BLaER1 treated with 17β-estradiol and CSF1 and Interleukin-3, amounts not matched to agents 10 nM and 100 nM (cell line): ENCODE measurements at regions not wholly inside any gene's neighbourhood (a gene's known extent, or its start where the extent isn't known, plus 50 kb on each side); places are given as distances from the start of the nearest gene placed in this dataset.

Experiments
- H3K27ac ChIP-seq, 11 experiments: shearing (Covaris generic); formaldehyde crosslinking; 2 replicates each; pipeline ENCODE4 v1.8.1; 2022
- H3K27me3 ChIP-seq, 11 experiments: shearing (Covaris generic); formaldehyde crosslinking; 2 replicates each; pipeline ENCODE4 v1.8.1; 2022
- H3K36me3 ChIP-seq, 11 experiments: shearing (Covaris generic); formaldehyde crosslinking; 2 replicates each; pipeline ENCODE4 v1.8.1; 2022
- H3K4me1 ChIP-seq, 10 experiments: shearing (Covaris generic); formaldehyde crosslinking; 2 replicates each; pipeline ENCODE4 v1.8.1; 2022
- H3K4me2 ChIP-seq, 11 experiments: shearing (Covaris generic); formaldehyde crosslinking; 2 replicates each; pipeline ENCODE4 v1.8.1; 2022
- H3K4me3 ChIP-seq, 10 experiments: shearing (Covaris generic); formaldehyde crosslinking; 2 replicates each; pipeline ENCODE4 v1.8.1; 2022
- H3K9ac ChIP-seq, 11 experiments: shearing (Covaris generic); formaldehyde crosslinking; 2 replicates each; pipeline ENCODE4 v1.8.1; 2022
- H3K9me3 ChIP-seq, 11 experiments: shearing (Covaris generic); formaldehyde crosslinking; replicated peaks in 1 of 11; 2 replicates each; pipeline ENCODE4 v1.8.1; 2022
- H4K20me1 ChIP-seq, 11 experiments: shearing (Covaris generic); formaldehyde crosslinking; 2 replicates each; pipeline ENCODE4 v1.8.1; 2022
- Cebpa-rat ChIP-seq, 11 experiments: shearing (Covaris generic); IDR thresholded peaks; 2 replicates each; pipeline ENCODE4 v1.8.1; 2022

- no peak for TF ChIP-seq Cebpa-rat (IDR thresholded peaks at IDR 0.05)
- Histone ChIP-seq H3K4me3 (no peak overlapping the region), H3K36me3 (no peaks in the 10 kb centered on the region), H3K4me2 (no peak overlapping the region), H3K9me3 (no peaks in the 10 kb centered on the region), H3K27me3 (no peaks in the 10 kb centered on the region), H4K20me1 (peaks cover 0 to 17% (median 0%) of the 10 kb centered on the region in 11 experiments; a peak in 3 of 22 replicates), H3K4me1 (peaks cover 0 to 11% (median 4%) of the 10 kb centered on the region in 10 experiments; a peak in 9 of 20 replicates), H3K27ac (no peak overlapping the region), H3K9ac (no peak overlapping the region)
These were observed 79.7 kb downstream of the BUD13 start for GRCh38 chr11:116693102-116693570.

DNA sequence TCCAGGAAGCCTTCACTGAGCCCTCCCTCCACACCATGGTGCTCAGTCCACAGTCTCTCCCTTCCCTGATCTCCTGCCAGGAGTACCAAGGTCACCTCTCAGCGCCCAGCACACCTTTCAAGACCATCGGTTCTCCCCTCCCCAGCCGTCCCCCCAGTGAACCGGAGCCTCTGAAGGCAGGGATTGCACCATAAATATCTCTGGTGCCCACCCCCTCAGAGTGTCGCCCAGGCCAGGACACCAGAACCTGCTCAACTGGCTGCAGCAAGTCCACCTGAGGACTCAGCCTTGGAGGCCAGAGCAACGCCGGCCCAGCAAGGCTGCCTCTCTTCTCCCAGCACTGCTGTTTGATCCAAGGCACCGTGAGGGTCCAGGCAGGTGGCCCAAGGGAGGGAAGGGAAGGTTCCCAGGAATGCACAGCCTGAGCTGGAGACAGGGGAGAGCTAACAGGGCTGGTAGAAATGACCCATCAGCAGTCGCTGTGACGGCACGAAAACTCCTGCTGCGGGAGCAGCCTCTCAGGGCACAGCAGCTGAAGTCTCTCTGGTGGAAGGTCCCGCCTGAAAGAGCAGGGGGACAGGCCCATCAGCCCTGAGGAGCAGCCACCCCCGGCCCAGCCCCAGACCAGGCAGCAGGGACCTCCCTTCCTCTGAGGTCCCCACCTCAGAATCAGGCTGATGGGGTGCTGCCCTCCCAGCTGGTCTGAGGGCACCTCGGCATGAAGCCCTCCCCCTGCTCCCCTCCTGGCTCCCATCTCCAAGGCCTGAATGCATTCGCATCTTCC, 80.3 kb downstream of the BUD13 start:
- H3K27me3 ChIP-seq: no peaks in the 10 kb centered on the region
- H3K4me3 ChIP-seq: no peak overlapping the region
- no peaks in the 10 kb centered on the region for H3K9me3 ChIP-seq
- no peaks in the 10 kb centered on the region for H3K36me3 ChIP-seq
- H3K27ac ChIP-seq: no peak overlapping the region
- no peak overlapping the region for H3K4me2 ChIP-seq
- H3K4me1 ChIP-seq: peaks cover 0 to 11% (median 4%) of the 10 kb centered on the region in 10 experiments; a peak in 9 of 20 replicates
- H3K9ac ChIP-seq: no peak overlapping the region
- no peak for TF ChIP-seq Cebpa-rat (IDR thresholded peaks at IDR 0.05)
- H4K20me1 ChIP-seq: peaks cover 0 to 17% (median 0%) of the 10 kb centered on the region in 11 experiments; a peak in 3 of 22 replicates

- no peak overlapping the region for H3K4me2 ChIP-seq
- peaks cover 0 to 9% (median 4%) of the 10 kb centered on the region in 10 experiments; a peak in 9 of 20 replicates for H3K4me1 ChIP-seq
- H3K9ac ChIP-seq: no peak overlapping the region
- no peak overlapping the region for H3K4me3 ChIP-seq
- H3K27me3 ChIP-seq: no peaks in the 10 kb centered on the region
- peaks cover 0 to 17% (median 0%) of the 10 kb centered on the region in 11 experiments; a peak in 3 of 22 replicates for H4K20me1 ChIP-seq
- H3K27ac ChIP-seq: no peak overlapping the region
- no peak for TF ChIP-seq Cebpa-rat (IDR thresholded peaks at IDR 0.05)
- no peaks in the 10 kb centered on the region for H3K36me3 ChIP-seq
- no peaks in the 10 kb centered on the region for H3K9me3 ChIP-seq
These were observed 81.0 kb downstream of the BUD13 start for GRCh38 chr11:116691771-116692177.

GRCh38 chr11:116690611-116691010, 82.2 kb downstream of the BUD13 start:
- no peak overlapping the region for H3K4me2 ChIP-seq
- H4K20me1 ChIP-seq: peaks cover 0 to 17% (median 0%) of the 10 kb centered on the region in 11 experiments; a peak in 3 of 22 replicates
- H3K9ac ChIP-seq: no peak overlapping the region
- H3K4me3 ChIP-seq: no peak overlapping the region
- TF ChIP-seq Cebpa-rat (IDR thresholded peaks at IDR 0.05): no peak
- no peak overlapping the region for H3K27ac ChIP-seq
- H3K27me3 ChIP-seq: no peaks in the 10 kb centered on the region
- no peaks in the 10 kb centered on the region for H3K36me3 ChIP-seq
- no peaks in the 10 kb centered on the region for H3K9me3 ChIP-seq
- H3K4me1 ChIP-seq: no peaks in the 10 kb centered on the region

GRCh38 chr11:116689413-116690127, 83.2 kb downstream of the BUD13 start:
- Histone ChIP-seq H3K4me3 (no peak overlapping the region), H3K9ac (no peak overlapping the region), H3K9me3 (no peaks in the 10 kb centered on the region), H3K27me3 (no peaks in the 10 kb centered on the region), H3K4me1 (no peaks in the 10 kb centered on the region), H3K4me2 (no peak overlapping the region), H3K36me3 (no peaks in the 10 kb centered on the region), H4K20me1 (peaks cover 0 to 17% (median 0%) of the 10 kb centered on the region in 11 experiments; a peak in 2 of 22 replicates), H3K27ac (no peak overlapping the region)
- no peak for TF ChIP-seq Cebpa-rat (IDR thresholded peaks at IDR 0.05)

- Histone ChIP-seq H3K9ac (no peak overlapping the region), H3K9me3 (peaks cover 2 to 7% (median 6%) of the 10 kb centered on the region in 11 experiments; a peak in 11 of 22 replicates), H3K27ac (no peak overlapping the region), H3K4me3 (no peak overlapping the region), H4K20me1 (peaks cover 0 to 14% (median 0%) of the 10 kb centered on the region in 11 experiments; a peak in 2 of 22 replicates), H3K4me1 (no peaks in the 10 kb centered on the region), H3K36me3 (no peaks in the 10 kb centered on the region), H3K4me2 (no peak overlapping the region), H3K27me3 (no peaks in the 10 kb centered on the region)
- no peak for TF ChIP-seq Cebpa-rat (IDR thresholded peaks at IDR 0.05)
These were observed 84.6 kb downstream of the BUD13 start for GRCh38 chr11:116688202-116688540.

DNA sequence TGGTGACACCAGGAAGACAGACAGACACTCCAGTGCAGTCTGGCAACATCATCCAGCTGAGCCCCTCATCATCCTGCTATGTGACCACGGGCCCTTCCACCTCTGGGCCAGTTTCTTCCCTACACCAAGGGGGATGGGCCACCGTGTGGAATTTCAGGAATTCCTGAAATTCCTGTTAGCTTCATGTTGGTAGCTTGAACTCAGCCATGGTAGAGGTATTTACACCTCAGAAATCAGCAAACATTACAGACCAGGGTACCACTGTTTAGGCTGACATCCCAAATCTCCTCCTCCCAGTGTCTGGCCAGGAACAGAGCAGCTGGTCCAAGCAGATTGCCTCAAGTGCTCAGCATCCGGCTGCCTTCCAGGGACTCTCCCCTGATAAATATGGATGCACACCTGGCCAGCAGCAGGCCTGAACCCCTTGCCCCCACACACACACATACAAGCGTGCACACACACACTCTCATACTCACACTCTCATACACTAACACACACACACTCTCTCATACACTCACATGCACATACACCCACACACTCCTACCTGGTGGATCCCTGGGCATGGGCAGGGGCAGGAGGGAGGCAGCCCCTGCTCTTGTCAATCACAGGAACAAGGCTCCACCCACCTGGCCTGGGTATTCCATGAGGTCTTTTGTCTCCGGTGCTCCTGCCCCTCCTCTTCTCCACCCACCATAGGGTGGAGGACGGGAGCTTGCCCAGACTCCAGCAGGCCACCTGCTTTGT, 85.2 kb downstream of the BUD13 start:
- Histone ChIP-seq H3K9ac (no peak overlapping the region), H3K36me3 (no peaks in the 10 kb centered on the region), H3K4me1 (no peaks in the 10 kb centered on the region), H4K20me1 (peaks cover 0 to 8% (median 0%) of the 10 kb centered on the region in 11 experiments; a peak in 1 of 22 replicates), H3K27me3 (no peaks in the 10 kb centered on the region), H3K9me3 (peaks cover 4 to 13% (median 9%) of the 10 kb centered on the region in 11 experiments; a peak in 12 of 22 replicates), H3K4me2 (no peak overlapping the region), H3K27ac (no peak overlapping the region), H3K4me3 (no peak overlapping the region)
- no peak for TF ChIP-seq Cebpa-rat (IDR thresholded peaks at IDR 0.05)

DNA sequence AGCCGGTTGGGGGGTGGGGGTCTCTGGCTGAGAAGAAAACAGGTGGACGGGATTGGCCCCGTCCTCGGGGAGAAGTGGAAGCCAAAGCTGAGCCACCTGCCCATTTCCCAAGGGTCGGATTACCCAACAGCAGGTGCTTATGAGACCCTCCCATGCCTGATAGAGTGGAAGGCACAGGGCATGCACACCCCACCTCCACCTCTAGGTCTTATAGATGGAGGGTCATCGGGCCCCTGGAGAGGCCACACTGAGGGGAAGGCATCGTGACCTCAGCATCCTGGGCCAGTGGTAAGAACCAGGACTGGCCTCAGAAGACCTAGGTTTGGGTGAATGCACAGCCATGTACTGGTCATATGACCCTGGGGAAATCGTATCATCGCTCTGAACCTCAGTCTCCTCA, 85.9 kb downstream of the BUD13 start:
- Histone ChIP-seq H3K4me3 (no peak overlapping the region), H3K4me2 (no peak overlapping the region)

GRCh38 chr11:116683982-116684381, 88.8 kb downstream of the BUD13 start:
- Histone ChIP-seq H3K9ac (no peak overlapping the region), H3K9me3 (peaks cover 4 to 15% (median 10%) of the 10 kb centered on the region in 11 experiments; a peak in 12 of 22 replicates), H4K20me1 (no peaks in the 10 kb centered on the region), H3K4me3 (no peak overlapping the region), H3K27me3 (no peaks in the 10 kb centered on the region), H3K27ac (no peak overlapping the region), H3K4me2 (no peak overlapping the region), H3K4me1 (no peaks in the 10 kb centered on the region), H3K36me3 (no peaks in the 10 kb centered on the region)
- TF ChIP-seq Cebpa-rat (IDR thresholded peaks at IDR 0.05): no peak

More for the DNA sequence above, 85.9 kb downstream of the BUD13 start:
- no peaks in the 10 kb centered on the region for H3K27me3 ChIP-seq
- TF ChIP-seq Cebpa-rat (IDR thresholded peaks at IDR 0.05): no peak
- no peaks in the 10 kb centered on the region for H3K36me3 ChIP-seq
- H3K9me3 ChIP-seq: peaks cover 4 to 14% (median 9%) of the 10 kb centered on the region in 11 experiments; a peak in 12 of 22 replicates
- H3K9ac ChIP-seq: no peak overlapping the region
- H3K27ac ChIP-seq: no peak overlapping the region
- no peaks in the 10 kb centered on the region for H3K4me1 ChIP-seq
- H4K20me1 ChIP-seq: 0 out of 22 replicates have a peak, but pooled peaks cover 0 to under 1% (median 0%) of the 10 kb centered on the region in 11 experiments
